Activated gamma-delta T cell treated with Interleukin-2 at 50 U/mL for 16 hours (primary cell): ENCODE measurements at regions not wholly inside any gene's neighbourhood (a gene's known extent, or its start where the extent isn't known, plus 50 kb on each side); places are given as distances from the start of the nearest gene placed in this dataset.
"Not testable (repeated sequence)": the region's sequence is repeated elsewhere in the genome, so short reads cannot be mapped to it uniquely, and the experiment has no call there.

ENCODE experiments used
- DNase-seq: peaks from one replicate; pipeline ENCODE4 v3.0.0-alpha.2; 2020

- DNase-seq, result no peak
These were observed 74.7 kb downstream of the BUD13 start for GRCh38 chr11:116698080-116698479.

GRCh38 chr11:116697639-116698038 lies 75.1 kb downstream of the BUD13 start:
- no peak for DNase-seq

- no peak for DNase-seq
These were observed 75.8 kb downstream of the BUD13 start for GRCh38 chr11:116697011-116697410.

- DNase-seq, result no peak
These were observed 76.3 kb downstream of the BUD13 start for GRCh38 chr11:116696381-116696941.

- DNase-seq, result no peak
These were observed 77.0 kb downstream of the BUD13 start for GRCh38 chr11:116695657-116696254.

GRCh38 chr11:116694815-116695590 lies 77.8 kb downstream of the BUD13 start:
- no peak for DNase-seq

GRCh38 chr11:116694349-116694725 lies 78.5 kb downstream of the BUD13 start:
- no peak for DNase-seq

- no peak for DNase-seq
These were observed 79.0 kb downstream of the BUD13 start for GRCh38 chr11:116693593-116694348.

- no peak for DNase-seq
These were observed 79.7 kb downstream of the BUD13 start for GRCh38 chr11:116693102-116693570.

- no peak for DNase-seq
These were observed 80.3 kb downstream of the BUD13 start for GRCh38 chr11:116692318-116693101.

GRCh38 chr11:116691771-116692177 lies 81.0 kb downstream of the BUD13 start:
- DNase-seq, result peak; percentile 51

GRCh38 chr11:116690611-116691010 lies 82.2 kb downstream of the BUD13 start:
- no peak for DNase-seq

GRCh38 chr11:116689413-116690127 lies 83.2 kb downstream of the BUD13 start:
- DNase-seq, result no peak

- DNase-seq, result no peak
These were observed 84.6 kb downstream of the BUD13 start for GRCh38 chr11:116688202-116688540.

GRCh38 chr11:116687458-116688201 lies 85.2 kb downstream of the BUD13 start:
- no peak for DNase-seq

GRCh38 chr11:116686866-116687265 lies 85.9 kb downstream of the BUD13 start:
- DNase-seq, result no peak

- no peak for DNase-seq
These were observed 88.8 kb downstream of the BUD13 start for GRCh38 chr11:116683982-116684381.

GRCh38 chr11:116680349-116681125 lies 92.2 kb downstream of the BUD13 start:
- DNase-seq, result no peak

GRCh38 chr11:116678887-116679286 lies 93.9 kb downstream of the BUD13 start:
- no peak for DNase-seq

GRCh38 chr11:116667318-116667717 lies 105.5 kb downstream of the BUD13 start:
- not testable (repeated sequence) for DNase-seq
